ENCODE measurements at regions not wholly inside any gene's neighbourhood (a gene's known extent, or its start where the extent isn't known, plus 50 kb on each side); places are given as distances from the start of the nearest gene placed in this dataset.

DNA sequence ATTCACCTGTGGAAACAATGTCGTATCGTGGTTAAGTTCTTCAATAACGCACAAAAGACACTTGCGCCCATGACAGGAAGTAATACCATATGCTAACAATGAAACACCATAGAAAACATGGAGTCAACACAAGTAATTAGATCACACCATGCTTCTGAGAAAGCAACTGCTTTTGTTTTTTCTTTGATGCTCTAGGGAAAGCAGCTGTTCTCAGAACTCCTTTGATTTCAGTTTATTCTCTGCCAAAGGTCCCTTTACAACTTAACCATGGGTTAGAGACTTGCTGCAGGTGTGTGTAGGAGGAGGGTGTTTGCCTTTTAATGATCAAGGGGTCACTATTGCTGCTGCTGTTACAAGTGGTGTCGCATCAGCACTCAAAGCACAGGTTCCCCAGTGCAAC, 324.0 kb upstream of the SLCO3A1 start:
- TF ChIP-seq, protein P1, sequence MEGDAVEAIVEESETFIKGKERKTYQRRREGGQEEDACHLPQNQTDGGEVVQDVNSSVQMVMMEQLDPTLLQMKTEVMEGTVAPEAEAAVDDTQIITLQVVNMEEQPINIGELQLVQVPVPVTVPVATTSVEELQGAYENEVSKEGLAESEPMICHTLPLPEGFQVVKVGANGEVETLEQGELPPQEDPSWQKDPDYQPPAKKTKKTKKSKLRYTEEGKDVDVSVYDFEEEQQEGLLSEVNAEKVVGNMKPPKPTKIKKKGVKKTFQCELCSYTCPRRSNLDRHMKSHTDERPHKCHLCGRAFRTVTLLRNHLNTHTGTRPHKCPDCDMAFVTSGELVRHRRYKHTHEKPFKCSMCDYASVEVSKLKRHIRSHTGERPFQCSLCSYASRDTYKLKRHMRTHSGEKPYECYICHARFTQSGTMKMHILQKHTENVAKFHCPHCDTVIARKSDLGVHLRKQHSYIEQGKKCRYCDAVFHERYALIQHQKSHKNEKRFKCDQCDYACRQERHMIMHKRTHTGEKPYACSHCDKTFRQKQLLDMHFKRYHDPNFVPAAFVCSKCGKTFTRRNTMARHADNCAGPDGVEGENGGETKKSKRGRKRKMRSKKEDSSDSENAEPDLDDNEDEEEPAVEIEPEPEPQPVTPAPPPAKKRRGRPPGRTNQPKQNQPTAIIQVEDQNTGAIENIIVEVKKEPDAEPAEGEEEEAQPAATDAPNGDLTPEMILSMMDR (IDR thresholded peaks at IDR 0.05; ENCODE audit: insufficient read depth, low read depth, low read length), result no peak
- no peak for DNase-seq (ENCODE audit: low read depth)
- H3K4me3 ChIP-seq (ENCODE audit: low read depth, low read length), result no peak overlapping the region
- H3K27me3 ChIP-seq (ENCODE audit: control insufficient read depth, insufficient read depth, low read length), result no peaks in the 10 kb centered on the region
- ChIA-PET POLR2A (no interaction called here), CTCF (no interaction called here)
- no peaks in the 10 kb centered on the region for H3K36me3 ChIP-seq (ENCODE audit: control insufficient read depth, insufficient read depth, low read length)

DNA sequence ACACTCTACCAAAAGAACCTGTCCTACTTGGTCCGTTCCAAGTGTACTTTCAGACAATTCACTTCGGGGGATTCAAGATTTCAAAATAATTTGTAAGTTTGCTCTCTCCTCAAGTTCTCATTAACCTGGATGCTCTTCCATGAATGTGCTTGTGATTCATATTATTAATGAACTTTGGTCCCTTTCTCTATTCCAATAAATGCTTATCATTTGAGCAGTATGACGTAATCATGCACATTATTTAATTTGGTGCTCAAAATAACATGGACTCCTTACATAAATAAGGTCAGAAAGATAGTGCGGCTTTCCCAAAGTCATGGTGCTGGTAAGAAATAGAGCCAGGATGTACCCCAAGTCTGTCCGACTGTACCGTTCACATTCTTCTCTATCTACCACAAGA, 323.2 kb upstream of the SLCO3A1 start:
- no peak for DNase-seq (ENCODE audit: low read depth)
- H3K4me3 ChIP-seq (ENCODE audit: low read depth, low read length), result no peak overlapping the region
- no peaks in the 10 kb centered on the region for H3K36me3 ChIP-seq (ENCODE audit: control insufficient read depth, insufficient read depth, low read length)
- H3K27me3 ChIP-seq (ENCODE audit: control insufficient read depth, insufficient read depth, low read length), result no peaks in the 10 kb centered on the region
- TF ChIP-seq, protein P1 (IDR thresholded peaks at IDR 0.05; ENCODE audit: insufficient read depth, low read depth, low read length), result no peak
- ChIA-PET CTCF (interaction anchor here (0.8 kb wide), 1 partner anchor 11 kb away, joined by 3 read pairs; no protein-coding TSS in a partner anchor), POLR2A (no interaction called here)

DNA sequence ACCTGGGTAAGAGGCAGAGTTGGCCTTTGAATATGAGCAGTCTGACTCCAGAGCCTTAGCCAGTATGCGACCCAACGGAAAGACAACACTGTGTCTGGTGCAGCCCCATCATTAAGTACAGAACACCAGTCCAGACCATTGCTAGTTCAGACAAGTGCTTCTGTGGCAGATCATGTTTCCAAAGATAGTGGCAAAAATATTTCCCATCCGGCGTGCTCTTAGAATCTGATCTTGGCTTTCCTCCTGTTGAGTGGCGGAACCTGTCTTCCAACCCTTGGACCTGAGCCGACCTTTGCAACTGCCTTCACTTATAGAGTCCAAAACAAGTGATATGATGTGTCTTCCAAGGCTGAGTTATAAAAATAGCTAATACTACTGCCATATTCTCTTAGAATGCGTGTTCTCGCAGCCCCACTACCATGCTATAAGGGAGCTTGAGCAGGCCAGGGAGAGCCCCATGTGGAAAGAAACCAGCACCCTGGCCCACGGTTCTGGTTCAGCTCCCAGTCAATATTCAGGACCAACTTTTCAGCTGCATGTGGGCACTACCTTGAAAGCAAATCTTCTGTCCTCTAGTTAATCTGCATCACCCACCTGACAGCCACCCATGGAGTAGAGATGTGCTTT, 322.4 kb upstream of the SLCO3A1 start:
- Histone ChIP-seq H3K36me3 (ENCODE audit: control insufficient read depth, insufficient read depth, low read length) (no peaks in the 10 kb centered on the region), H3K4me3 (ENCODE audit: low read depth, low read length) (no peak overlapping the region), H3K27me3 (ENCODE audit: control insufficient read depth, insufficient read depth, low read length) (no peaks in the 10 kb centered on the region)
- ChIA-PET POLR2A (no interaction called here), CTCF (interaction anchor here (0.6 kb wide), 1 partner anchor 431 kb away, joined by 3 read pairs; no protein-coding TSS in a partner anchor)
- no peak for DNase-seq (ENCODE audit: low read depth)
- TF ChIP-seq, protein P1 (IDR thresholded peaks at IDR 0.05; ENCODE audit: insufficient read depth, low read depth, low read length), result no peak

DNA sequence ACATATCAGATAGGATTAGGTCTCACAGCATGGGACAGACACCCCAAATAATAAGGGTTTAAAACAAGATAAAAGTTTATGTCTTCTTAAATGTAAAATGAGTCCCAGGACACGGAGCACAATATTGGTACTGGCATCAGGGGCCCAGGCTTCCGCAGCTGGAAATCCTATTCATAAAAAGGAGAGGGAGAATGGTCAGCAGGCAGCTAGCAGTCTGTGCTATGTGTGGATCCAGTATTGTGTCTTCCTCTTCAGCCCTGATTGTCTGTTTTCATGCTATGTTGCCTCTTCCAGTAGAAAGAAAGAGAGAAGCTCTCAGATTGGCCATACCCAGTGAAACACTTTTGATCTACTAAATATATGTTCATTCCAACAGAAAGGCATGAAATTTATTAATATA, 319.3 kb upstream of the SLCO3A1 start:
- POLR2A ChIA-PET, result no interaction called here
- Histone ChIP-seq H3K27me3 (ENCODE audit: control insufficient read depth, insufficient read depth, low read length) (no peaks in the 10 kb centered on the region), H3K36me3 (ENCODE audit: control insufficient read depth, insufficient read depth, low read length) (no peaks in the 10 kb centered on the region), H3K4me3 (ENCODE audit: low read depth, low read length) (no peak overlapping the region)
- TF ChIP-seq, protein P1 (IDR thresholded peaks at IDR 0.05; ENCODE audit: insufficient read depth, low read depth, low read length), result no peak
- no peak for DNase-seq (ENCODE audit: low read depth)
- CTCF ChIA-PET, result interaction anchor here (1.0 kb wide), 1 partner anchor 14 kb away, joined by 3 read pairs; no protein-coding TSS in a partner anchor

DNA sequence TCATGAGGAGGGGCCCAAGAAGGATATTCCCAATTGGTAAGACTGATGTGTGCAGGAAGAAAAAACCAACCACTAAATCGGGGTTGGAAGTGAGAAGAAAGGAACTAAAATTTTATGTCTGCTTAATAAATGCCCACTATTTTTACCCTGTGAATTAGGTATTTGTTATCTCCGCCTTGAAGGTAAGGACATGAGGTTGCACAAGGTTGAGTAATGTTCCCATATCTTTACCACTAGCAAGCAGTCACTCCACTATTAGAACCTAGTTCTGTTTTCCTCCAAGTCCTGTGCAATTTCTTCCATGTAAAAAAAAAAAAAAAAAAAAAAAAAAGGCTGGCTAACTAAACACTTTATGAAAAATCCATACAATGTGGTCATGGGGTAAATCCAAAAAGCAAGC, 318.5 kb upstream of the SLCO3A1 start:
- TF ChIP-seq, protein P1 (IDR thresholded peaks at IDR 0.05; ENCODE audit: insufficient read depth, low read depth, low read length), result no peak
- ChIA-PET CTCF (interaction anchor here (0.6 kb wide), 1 partner anchor 13 kb away, joined by 3 read pairs; no protein-coding TSS in a partner anchor), POLR2A (no interaction called here)

More for the DNA sequence above, 318.5 kb upstream of the SLCO3A1 start:
- H3K4me3 ChIP-seq (ENCODE audit: low read depth, low read length), result no peak overlapping the region
- no peaks in the 10 kb centered on the region for H3K36me3 ChIP-seq (ENCODE audit: control insufficient read depth, insufficient read depth, low read length)
- no peaks in the 10 kb centered on the region for H3K27me3 ChIP-seq (ENCODE audit: control insufficient read depth, insufficient read depth, low read length)
- DNase-seq (ENCODE audit: low read depth), result no peak
